ENCODE measurements at regions not wholly inside any gene's neighbourhood (a gene's known extent, or its start where the extent isn't known, plus 50 kb on each side); places are given as distances from the start of the nearest gene placed in this dataset.

GRCh38 chr5:87867281-87867680 lies 401.4 kb downstream of the TMEM161B start:
- Histone ChIP-seq H3K9ac (ENCODE audit: low read depth, low read length) (no peak overlapping the region), H3K9me3 (replicated peaks; ENCODE audit: low read length) (no peaks in the 10 kb centered on the region), H3K4me1 (ENCODE audit: control insufficient read depth, insufficient read depth, low read length) (no peaks in the 10 kb centered on the region), H3K27me3 (ENCODE audit: control insufficient read depth, insufficient read depth, low read length) (no peaks in the 10 kb centered on the region), H3K4me2 (ENCODE audit: low read length) (no peak overlapping the region), H3K4me3 (ENCODE audit: low read length) (no peak overlapping the region), H3K36me3 (ENCODE audit: insufficient read depth, low read length) (no peaks in the 10 kb centered on the region)

- Histone ChIP-seq H3K9ac (ENCODE audit: low read depth, low read length) (no peak overlapping the region), H3K27me3 (ENCODE audit: control insufficient read depth, insufficient read depth, low read length) (no peaks in the 10 kb centered on the region), H3K4me3 (ENCODE audit: low read length) (no peak overlapping the region), H3K9me3 (replicated peaks; ENCODE audit: low read length) (no peaks in the 10 kb centered on the region), H3K36me3 (ENCODE audit: insufficient read depth, low read length) (no peaks in the 10 kb centered on the region), H3K4me2 (ENCODE audit: low read length) (no peak overlapping the region), H3K4me1 (ENCODE audit: control insufficient read depth, insufficient read depth, low read length) (no peaks in the 10 kb centered on the region)
Measured at GRCh38 chr5:87853541-87853940, 415.1 kb downstream of the TMEM161B start.

- H3K27me3 ChIP-seq (ENCODE audit: control insufficient read depth, insufficient read depth, low read length), result no peaks in the 10 kb centered on the region
- no peaks in the 10 kb centered on the region for H3K9me3 ChIP-seq (replicated peaks; ENCODE audit: low read length)
- no peaks in the 10 kb centered on the region for H3K36me3 ChIP-seq (ENCODE audit: insufficient read depth, low read length)
- no peak overlapping the region for H3K9ac ChIP-seq (ENCODE audit: low read depth, low read length)
- H3K4me2 ChIP-seq (ENCODE audit: low read length), result no peak overlapping the region
- H3K4me1 ChIP-seq (ENCODE audit: control insufficient read depth, insufficient read depth, low read length), result no peaks in the 10 kb centered on the region
- no peak overlapping the region for H3K4me3 ChIP-seq (ENCODE audit: low read length)
Measured at GRCh38 chr5:87851603-87852002, 417.0 kb downstream of the TMEM161B start.

GRCh38 chr5:87850843-87851242 lies 417.8 kb downstream of the TMEM161B start:
- Histone ChIP-seq H3K27me3 (ENCODE audit: control insufficient read depth, insufficient read depth, low read length) (no peaks in the 10 kb centered on the region), H3K4me3 (ENCODE audit: low read length) (no peak overlapping the region), H3K4me1 (ENCODE audit: control insufficient read depth, insufficient read depth, low read length) (no peaks in the 10 kb centered on the region), H3K36me3 (ENCODE audit: insufficient read depth, low read length) (no peaks in the 10 kb centered on the region), H3K4me2 (ENCODE audit: low read length) (no peak overlapping the region), H3K9me3 (replicated peaks; ENCODE audit: low read length) (no peaks in the 10 kb centered on the region), H3K9ac (ENCODE audit: low read depth, low read length) (no peak overlapping the region)

- Histone ChIP-seq H3K4me1 (ENCODE audit: control insufficient read depth, insufficient read depth, low read length) (no peaks in the 10 kb centered on the region), H3K36me3 (ENCODE audit: insufficient read depth, low read length) (no peaks in the 10 kb centered on the region), H3K9ac (ENCODE audit: low read depth, low read length) (no peak overlapping the region), H3K9me3 (replicated peaks; ENCODE audit: low read length) (no peaks in the 10 kb centered on the region), H3K27me3 (ENCODE audit: control insufficient read depth, insufficient read depth, low read length) (no peaks in the 10 kb centered on the region), H3K4me2 (ENCODE audit: low read length) (no peak overlapping the region), H3K4me3 (ENCODE audit: low read length) (no peak overlapping the region)
Measured at GRCh38 chr5:87845734-87846133, 422.9 kb downstream of the TMEM161B start.

- H3K27me3 ChIP-seq (ENCODE audit: control insufficient read depth, insufficient read depth, low read length), result no peaks in the 10 kb centered on the region
- H3K4me3 ChIP-seq (ENCODE audit: low read length), result no peak overlapping the region
- H3K9ac ChIP-seq (ENCODE audit: low read depth, low read length), result no peak overlapping the region
- no peaks in the 10 kb centered on the region for H3K36me3 ChIP-seq (ENCODE audit: insufficient read depth, low read length)
- H3K4me1 ChIP-seq (ENCODE audit: control insufficient read depth, insufficient read depth, low read length), result no peaks in the 10 kb centered on the region
- no peak overlapping the region for H3K4me2 ChIP-seq (ENCODE audit: low read length)
- no peaks in the 10 kb centered on the region for H3K9me3 ChIP-seq (replicated peaks; ENCODE audit: low read length)
Measured at GRCh38 chr5:87844866-87845265, 423.8 kb downstream of the TMEM161B start.

- no peak overlapping the region for H3K4me2 ChIP-seq (ENCODE audit: low read length)
- no peaks in the 10 kb centered on the region for H3K4me1 ChIP-seq (ENCODE audit: control insufficient read depth, insufficient read depth, low read length)
- H3K9ac ChIP-seq (ENCODE audit: low read depth, low read length), result no peak overlapping the region
Measured at GRCh38 chr5:87844449-87844848, 424.2 kb downstream of the TMEM161B start.

GRCh38 chr5:87836696-87837095 lies 424.0 kb upstream of the CCNH start:
- Histone ChIP-seq H3K4me1 (ENCODE audit: control insufficient read depth, insufficient read depth, low read length) (no peaks in the 10 kb centered on the region), H3K4me3 (ENCODE audit: low read length) (no peak overlapping the region), H3K9me3 (replicated peaks; ENCODE audit: low read length) (no peaks in the 10 kb centered on the region), H3K36me3 (ENCODE audit: insufficient read depth, low read length) (no peaks in the 10 kb centered on the region), H3K27me3 (ENCODE audit: control insufficient read depth, insufficient read depth, low read length) (no peaks in the 10 kb centered on the region), H3K4me2 (ENCODE audit: low read length) (no peak overlapping the region), H3K9ac (ENCODE audit: low read depth, low read length) (no peak overlapping the region)

More at GRCh38 chr5:87844449-87844848, 424.2 kb downstream of the TMEM161B start:
- Histone ChIP-seq H3K36me3 (ENCODE audit: insufficient read depth, low read length) (no peaks in the 10 kb centered on the region), H3K4me3 (ENCODE audit: low read length) (no peak overlapping the region), H3K27me3 (ENCODE audit: control insufficient read depth, insufficient read depth, low read length) (no peaks in the 10 kb centered on the region), H3K9me3 (replicated peaks; ENCODE audit: low read length) (no peaks in the 10 kb centered on the region)

- Histone ChIP-seq H3K36me3 (ENCODE audit: insufficient read depth, low read length) (no peaks in the 10 kb centered on the region), H3K4me1 (ENCODE audit: control insufficient read depth, insufficient read depth, low read length) (no peaks in the 10 kb centered on the region), H3K4me3 (ENCODE audit: low read length) (no peak overlapping the region), H3K9me3 (replicated peaks; ENCODE audit: low read length) (no peaks in the 10 kb centered on the region), H3K27me3 (ENCODE audit: control insufficient read depth, insufficient read depth, low read length) (no peaks in the 10 kb centered on the region), H3K4me2 (ENCODE audit: low read length) (no peak overlapping the region), H3K9ac (ENCODE audit: low read depth, low read length) (no peak overlapping the region)
Measured at GRCh38 chr5:87831499-87831898, 418.8 kb upstream of the CCNH start.

- no peak overlapping the region for H3K9ac ChIP-seq (ENCODE audit: low read depth, low read length)
- no peak overlapping the region for H3K4me2 ChIP-seq (ENCODE audit: low read length)
- H3K9me3 ChIP-seq (replicated peaks; ENCODE audit: low read length), result no peaks in the 10 kb centered on the region
- H3K4me3 ChIP-seq (ENCODE audit: low read length), result no peak overlapping the region
- no peaks in the 10 kb centered on the region for H3K36me3 ChIP-seq (ENCODE audit: insufficient read depth, low read length)
- no peaks in the 10 kb centered on the region for H3K27me3 ChIP-seq (ENCODE audit: control insufficient read depth, insufficient read depth, low read length)
- no peaks in the 10 kb centered on the region for H3K4me1 ChIP-seq (ENCODE audit: control insufficient read depth, insufficient read depth, low read length)
Measured at GRCh38 chr5:87829217-87829551, 416.5 kb upstream of the CCNH start.

- H3K36me3 ChIP-seq (ENCODE audit: insufficient read depth, low read length), result no peaks in the 10 kb centered on the region
Measured at GRCh38 chr5:87828545-87829216, 416.0 kb upstream of the CCNH start.

GRCh38 chr5:87827539-87827938 lies 414.8 kb upstream of the CCNH start:
- H3K4me2 ChIP-seq (ENCODE audit: low read length), result no peak overlapping the region
- H3K9ac ChIP-seq (ENCODE audit: low read depth, low read length), result no peak overlapping the region
- H3K4me1 ChIP-seq (ENCODE audit: control insufficient read depth, insufficient read depth, low read length), result no peaks in the 10 kb centered on the region
- H3K9me3 ChIP-seq (replicated peaks; ENCODE audit: low read length), result no peaks in the 10 kb centered on the region
- H3K36me3 ChIP-seq (ENCODE audit: insufficient read depth, low read length), result no peaks in the 10 kb centered on the region
- H3K27me3 ChIP-seq (ENCODE audit: control insufficient read depth, insufficient read depth, low read length), result no peaks in the 10 kb centered on the region
- no peak overlapping the region for H3K4me3 ChIP-seq (ENCODE audit: low read length)

More at GRCh38 chr5:87828545-87829216, 416.0 kb upstream of the CCNH start:
- no peaks in the 10 kb centered on the region for H3K27me3 ChIP-seq (ENCODE audit: control insufficient read depth, insufficient read depth, low read length)
- H3K4me3 ChIP-seq (ENCODE audit: low read length), result no peak overlapping the region
- no peak overlapping the region for H3K4me2 ChIP-seq (ENCODE audit: low read length)
- no peak overlapping the region for H3K9ac ChIP-seq (ENCODE audit: low read depth, low read length)
- H3K9me3 ChIP-seq (replicated peaks; ENCODE audit: low read length), result no peaks in the 10 kb centered on the region
- no peaks in the 10 kb centered on the region for H3K4me1 ChIP-seq (ENCODE audit: control insufficient read depth, insufficient read depth, low read length)

Measured in skeletal muscle satellite cell (primary cell).